Esophagus (tissue), 2 donors: ENCODE measurements at regions not wholly inside any gene's neighbourhood (a gene's known extent, or its start where the extent isn't known, plus 50 kb on each side); places are given as distances from the start of the nearest gene placed in this dataset.
"Not testable (repeated sequence)": the region's sequence is repeated elsewhere in the genome, so short reads cannot be mapped to it uniquely, and the experiment has no call there.

Experiments
- H3K27ac ChIP-seq, 2 donors: one replicate each; pipeline ENCODE4 v1.5.1; 2013; ENCODE audit warnings: low read depth in 2 of 2, mild to moderate bottlenecking in 2 of 2, inconsistent platforms in 1 of 2, low read length in 1 of 2, moderate library complexity in 1 of 2
- H3K27me3 ChIP-seq, 2 donors: one replicate each; pipeline ENCODE4 v1.6.1; 2013; ENCODE audit warnings: low read length in 2 of 2, control low read depth in 1 of 2, mild to moderate bottlenecking in 1 of 2; ENCODE audit not compliant: insufficient read depth in 2 of 2, control insufficient read depth in 1 of 2
- H3K36me3 ChIP-seq, 2 donors: one replicate each; pipeline ENCODE4 v1.6.1; 2013; ENCODE audit warnings: low read length in 1 of 2; ENCODE audit not compliant: control insufficient read depth in 2 of 2, insufficient read depth in 2 of 2
- H3K4me1 ChIP-seq, 2 donors: one replicate each; pipeline ENCODE4 v1.6.1; 2013; ENCODE audit warnings: low read length in 1 of 2; ENCODE audit not compliant: control insufficient read depth in 2 of 2, insufficient read depth in 2 of 2
- H3K4me3 ChIP-seq, 2 donors: one replicate each; pipeline ENCODE4 v1.5.1; 2013; ENCODE audit warnings: low read length in 2 of 2, mild to moderate bottlenecking in 2 of 2, low read depth in 1 of 2, moderate library complexity in 1 of 2
- H3K9me3 ChIP-seq, 2 donors: one replicate each; pipeline ENCODE4 v1.6.1; 2013; ENCODE audit warnings: mild to moderate bottlenecking in 2 of 2, low read depth in 1 of 2, low read length in 1 of 2, moderate library complexity in 1 of 2; ENCODE audit not compliant: control insufficient read depth in 2 of 2, insufficient read depth in 1 of 2
- WGBS, 2 donors: extraction: QIAGEN DNeasy Blood & Tissue Kit; methylation state at CpG; one replicate each; pipeline ENCODE4 v1.1.7; 2013; 5-methylcytosine and 5-hydroxymethylcytosine counted together
- donor health status: healthy with polysubstance abuse.
- donor health status: Bipolar disorder and iron deficiency.

DNA sequence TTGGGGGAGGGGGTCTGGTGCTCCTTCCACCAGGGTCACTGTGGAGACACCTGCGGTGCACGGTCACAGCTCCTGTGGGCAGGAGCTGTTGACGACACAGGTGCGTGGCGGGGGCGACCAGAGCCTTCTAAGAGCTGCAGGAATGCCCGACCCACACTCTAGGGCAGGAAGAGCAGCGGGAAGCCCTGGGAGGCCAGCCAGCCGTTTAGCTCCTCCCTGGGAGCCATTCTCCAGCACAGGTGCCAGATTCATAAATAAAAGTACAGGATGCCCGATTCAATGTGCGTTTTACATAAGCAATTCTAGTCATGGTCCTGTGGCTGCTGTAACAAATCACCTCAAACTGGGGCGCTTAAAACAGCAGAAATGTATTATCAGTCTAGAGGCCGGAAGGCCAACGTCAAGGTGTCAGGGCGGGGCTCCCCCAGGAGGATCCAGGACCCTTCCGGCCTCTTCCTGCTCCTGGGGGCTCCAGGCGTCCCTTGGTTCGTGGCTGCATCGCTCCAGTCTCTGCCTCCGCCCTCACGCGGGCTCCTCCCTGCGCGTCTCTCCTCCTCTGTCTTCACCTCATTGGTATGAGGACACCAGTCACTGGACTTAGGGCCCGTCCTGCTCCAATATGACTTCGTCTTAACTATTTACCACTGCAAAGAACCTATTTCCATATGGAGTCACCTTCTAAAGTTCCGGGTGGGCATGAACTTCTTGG, 155.4 kb downstream of the FOXL1 start:
- Histone ChIP-seq H3K9me3 (no peaks in the 10 kb centered on the region), H3K4me1 (no peaks in the 10 kb centered on the region), H3K4me3 (no peak overlapping the region), H3K27ac (no peak overlapping the region), H3K36me3 (no peaks in the 10 kb centered on the region), H3K27me3 (no peaks in the 10 kb centered on the region)
- WGBS, 2 donors: 55 to 57% methylated on average over 27 of the region's 27 CpGs

- Histone ChIP-seq H3K27me3 (no peaks in the 10 kb centered on the region), H3K4me1 (no peaks in the 10 kb centered on the region), H3K36me3 (no peaks in the 10 kb centered on the region), H3K4me3 (no peak overlapping the region), H3K27ac (no peak overlapping the region), H3K9me3 (no peaks in the 10 kb centered on the region)
- WGBS, 2 donors: 69 to 74% methylated on average over 24 of the region's 24 CpGs
These were observed 156.5 kb downstream of the FOXL1 start for GRCh38 chr16:86734543-86735460.

DNA sequence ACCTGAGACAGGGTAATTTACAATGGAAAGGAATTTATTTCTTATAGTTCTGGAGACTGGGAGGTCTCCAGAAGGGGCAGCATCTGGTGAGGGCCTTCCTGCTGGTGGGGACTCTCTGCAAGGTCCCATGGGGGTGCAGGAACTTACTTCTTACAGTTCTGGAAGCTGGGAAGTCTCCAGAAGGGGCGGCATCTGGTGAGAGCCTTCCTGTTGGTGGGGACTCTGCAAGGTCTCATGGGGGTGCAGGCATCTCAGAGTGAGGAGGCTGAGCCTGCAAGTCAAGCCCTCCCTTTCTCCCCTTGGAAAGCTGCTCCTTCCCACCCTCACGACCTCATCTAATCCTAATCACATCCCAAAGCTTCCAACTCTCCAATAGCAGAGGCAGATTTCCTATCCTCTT, 157.4 kb downstream of the FOXL1 start:
- H3K4me1 ChIP-seq: no peaks in the 10 kb centered on the region
- 74 to 75% methylated on average over 2 of the region's 2 CpGs for WGBS, 2 donors
- H3K27me3 ChIP-seq: no peaks in the 10 kb centered on the region
- no peaks in the 10 kb centered on the region for H3K36me3 ChIP-seq
- H3K4me3 ChIP-seq: no peak overlapping the region
- H3K27ac ChIP-seq: no peak overlapping the region
- H3K9me3 ChIP-seq: no peaks in the 10 kb centered on the region

DNA sequence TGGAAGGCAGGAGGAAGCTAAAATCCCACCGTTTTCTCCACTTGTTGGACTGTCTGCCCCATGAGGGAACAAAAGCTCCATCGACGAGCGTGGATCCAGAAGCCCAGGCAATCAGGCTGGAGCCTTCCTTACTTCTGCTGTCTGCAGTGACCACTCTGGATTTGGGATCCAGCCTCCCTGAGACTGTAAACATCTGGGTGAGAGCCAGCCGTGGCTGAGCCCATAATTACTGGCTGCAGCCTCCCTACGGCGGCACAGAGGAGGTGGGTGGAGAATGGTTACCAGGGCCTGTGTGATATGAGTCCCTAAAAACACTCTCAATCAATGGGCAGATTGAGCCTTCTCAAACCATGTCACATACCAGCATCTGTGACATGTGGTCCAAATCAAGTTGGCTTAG, 158.2 kb downstream of the FOXL1 start:
- Histone ChIP-seq H3K36me3 (no peaks in the 10 kb centered on the region), H3K4me1 (no peaks in the 10 kb centered on the region), H3K4me3 (no peak overlapping the region), H3K27me3 (no peaks in the 10 kb centered on the region), H3K27ac (no peak overlapping the region), H3K9me3 (no peaks in the 10 kb centered on the region)
- WGBS, 2 donors: 83 to 89% methylated on average over 7 of the region's 7 CpGs

- Histone ChIP-seq H3K4me3 (no peak overlapping the region), H3K27ac (no peak overlapping the region), H3K27me3 (no peaks in the 10 kb centered on the region), H3K36me3 (no peaks in the 10 kb centered on the region), H3K9me3 (no peaks in the 10 kb centered on the region), H3K4me1 (no peaks in the 10 kb centered on the region)
- WGBS, 2 donors: 79 to 80% methylated on average over 7 of the region's 7 CpGs
These were observed 158.7 kb downstream of the FOXL1 start for GRCh38 chr16:86737083-86737482.

DNA sequence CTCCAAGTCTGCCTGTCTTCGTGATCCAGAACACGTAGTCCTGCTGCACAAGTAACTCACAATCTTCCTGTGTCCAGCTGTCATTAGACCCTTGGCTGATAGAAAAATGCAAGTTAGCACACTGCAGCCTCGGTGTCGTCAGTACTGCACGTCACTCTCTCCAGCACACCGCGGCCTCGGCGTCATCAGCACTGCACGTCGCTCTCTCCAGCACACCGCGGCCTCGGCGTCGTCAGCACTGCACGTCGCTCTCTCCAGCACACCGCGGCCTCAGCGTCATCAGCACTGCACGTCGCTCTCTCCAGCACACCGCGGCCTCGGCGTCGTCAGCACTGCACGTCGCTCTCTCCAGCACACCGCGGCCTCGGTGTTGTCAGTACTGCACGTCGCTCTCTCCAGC, 160.0 kb downstream of the FOXL1 start:
- not testable (repeated sequence) for H3K27ac ChIP-seq, H3K9me3 ChIP-seq, H3K27me3 ChIP-seq, H3K4me1 ChIP-seq, H3K36me3 ChIP-seq, H3K4me3 ChIP-seq
- 92 to 93% methylated on average over 30 to 31 of the region's 35 CpGs for WGBS, 2 donors

GRCh38 chr16:86739178-86739577, 160.8 kb downstream of the FOXL1 start:
- Histone ChIP-seq H3K27me3 (no peaks in the 10 kb centered on the region), H3K4me3 (no peak overlapping the region), H3K9me3 (no peaks in the 10 kb centered on the region), H3K27ac (no peak overlapping the region), H3K36me3 (no peaks in the 10 kb centered on the region), H3K4me1 (no peaks in the 10 kb centered on the region)
- 76 to 80% methylated on average over 3 of the region's 3 CpGs for WGBS, 2 donors

DNA sequence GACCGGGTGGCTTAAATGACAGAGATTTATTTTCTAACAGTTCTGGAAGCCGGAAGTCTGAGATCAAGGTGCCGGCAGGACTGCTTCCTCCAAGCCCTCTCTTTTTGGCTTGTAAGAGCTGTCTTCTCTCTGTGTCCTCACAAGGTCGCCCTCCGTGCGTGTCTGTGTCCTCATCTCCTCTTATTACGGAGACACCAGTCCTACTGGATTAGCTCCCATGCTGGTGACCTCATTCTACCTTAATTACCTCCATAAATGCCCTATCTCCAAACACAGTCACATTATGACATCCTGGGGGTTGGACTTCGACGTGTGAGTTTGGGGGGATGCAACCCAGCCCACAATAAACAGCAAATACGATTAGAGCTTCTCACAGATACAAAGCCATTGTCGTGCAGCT, 161.5 kb downstream of the FOXL1 start:
- H3K4me3 ChIP-seq: no peak overlapping the region
- no peak overlapping the region for H3K27ac ChIP-seq
- H3K4me1 ChIP-seq: no peaks in the 10 kb centered on the region
- H3K36me3 ChIP-seq: no peaks in the 10 kb centered on the region
- H3K9me3 ChIP-seq: no peaks in the 10 kb centered on the region
- no peaks in the 10 kb centered on the region for H3K27me3 ChIP-seq
- 59 to 77% methylated on average over 11 of the region's 11 CpGs for WGBS, 2 donors

DNA sequence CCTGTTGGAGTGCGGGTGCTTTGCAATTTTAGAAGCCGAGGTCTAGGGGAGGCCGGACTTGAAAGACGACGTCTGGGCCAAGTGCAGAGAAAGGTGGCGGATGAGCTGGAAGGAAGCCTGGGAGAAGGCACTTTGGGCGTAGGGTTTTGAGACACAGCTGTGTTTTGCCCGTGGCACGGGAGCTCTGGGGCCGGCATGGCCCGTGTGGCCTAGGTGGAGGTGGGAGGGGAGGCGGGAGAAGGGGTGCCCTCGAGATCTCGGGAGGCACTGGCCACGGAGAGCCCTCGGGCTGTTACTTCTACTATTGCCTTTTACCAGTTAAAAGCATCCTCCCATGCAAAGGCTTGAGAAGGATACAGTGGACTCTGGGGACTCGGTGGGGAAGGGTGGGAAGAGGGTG, 161.9 kb downstream of the FOXL1 start:
- Histone ChIP-seq H3K27me3 (no peaks in the 10 kb centered on the region), H3K4me3 (no peak overlapping the region), H3K9me3 (no peaks in the 10 kb centered on the region), H3K4me1 (no peaks in the 10 kb centered on the region), H3K27ac (no peak overlapping the region), H3K36me3 (no peaks in the 10 kb centered on the region)
- 74 to 78% methylated on average over 17 of the region's 17 CpGs for whole genome bisulfite sequencing, 2 donors
